HUES6 (cell line): ENCODE measurements at regions not wholly inside any gene's neighbourhood (a gene's known extent, or its start where the extent isn't known, plus 50 kb on each side); places are given as distances from the start of the nearest gene placed in this dataset.
"Not testable (repeated sequence)": the region's sequence is repeated elsewhere in the genome, so short reads cannot be mapped to it uniquely, and the experiment has no call there.

Experiments
- H3K27ac ChIP-seq: 2 replicates; pipeline ENCODE4 v1.7.0; 2013; ENCODE audit warnings: low read depth, mild to moderate bottlenecking, low read length, inconsistent platforms
- H3K27me3 ChIP-seq: 2 replicates; pipeline ENCODE4 v1.6.1; 2013; ENCODE audit warnings: low read length; ENCODE audit not compliant: control insufficient read depth, insufficient read depth
- H3K36me3 ChIP-seq: 2 replicates; pipeline ENCODE4 v1.6.1; 2013; ENCODE audit warnings: low read length; ENCODE audit not compliant: control insufficient read depth, insufficient read depth
- H3K4me1 ChIP-seq: 2 replicates; pipeline ENCODE4 v1.6.1; 2013; ENCODE audit warnings: low read length; ENCODE audit not compliant: control insufficient read depth, insufficient read depth
- H3K4me3 ChIP-seq: 2 replicates; pipeline ENCODE4 v1.5.1; 2013; ENCODE audit warnings: low read depth, low read length
- H3K9ac ChIP-seq: one replicate; pipeline ENCODE4 v1.6.1; 2013; ENCODE audit warnings: mild to moderate bottlenecking, low read length
- H3K9me3 ChIP-seq: 2 replicates; pipeline ENCODE4 v1.6.1; 2013; ENCODE audit warnings: low read depth, low read length; ENCODE audit not compliant: control insufficient read depth, insufficient read depth

GRCh38 chr5:126677121-126677520 lies 76.4 kb downstream of the PHAX start:
- no peak overlapping the region for H3K27ac ChIP-seq
- H3K9me3 ChIP-seq, result no peaks in the 10 kb centered on the region
- no peak overlapping the region for H3K9ac ChIP-seq
- H3K4me1 ChIP-seq, result peaks cover 41% of the 10 kb centered on the region
- no peaks in the 10 kb centered on the region for H3K27me3 ChIP-seq
- no peak overlapping the region for H3K4me3 ChIP-seq
- H3K36me3 ChIP-seq, result no peaks in the 10 kb centered on the region

- Histone ChIP-seq H3K9ac (peak overlapping the region; percentile 51), H3K4me3 (peak overlapping the region; percentile 34), H3K36me3 (no peaks in the 10 kb centered on the region), H3K4me1 (peaks cover 42% of the 10 kb centered on the region), H3K27ac (peak overlapping the region; percentile 11; the same call in 1 of the 2 replicates), H3K27me3 (no peaks in the 10 kb centered on the region), H3K9me3 (no peaks in the 10 kb centered on the region)
Measured at GRCh38 chr5:126680191-126680817, 79.6 kb downstream of the PHAX start.

DNA sequence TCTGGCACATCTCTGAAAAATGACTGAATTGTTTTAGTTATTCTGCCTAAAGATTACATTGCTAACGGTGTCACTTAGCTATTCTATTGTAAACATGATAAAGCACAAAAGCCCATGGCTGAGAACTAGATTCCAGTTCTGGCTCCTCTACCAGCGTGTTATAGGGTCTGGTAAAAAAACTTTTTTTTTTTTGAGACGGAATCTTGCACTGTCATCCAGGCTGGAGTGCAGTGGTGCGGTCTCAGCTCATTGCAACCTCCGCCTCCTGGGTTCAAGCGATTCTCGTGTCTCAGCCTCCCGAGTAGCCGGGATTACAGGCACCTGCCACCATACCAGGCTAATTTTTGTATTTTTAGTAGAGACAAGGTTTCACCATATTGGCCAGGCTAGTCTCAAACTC lies 80.6 kb downstream of the PHAX start:
- not testable (repeated sequence) for H3K27me3 ChIP-seq, H3K9me3 ChIP-seq, H3K4me3 ChIP-seq, H3K36me3 ChIP-seq
- peaks cover 46% of the 10 kb centered on the region for H3K4me1 ChIP-seq
- H3K27ac ChIP-seq, result peak overlapping the region; percentile 39; the same call in 1 of the 2 replicates
- H3K9ac ChIP-seq, result peak overlapping the region; percentile 22

DNA sequence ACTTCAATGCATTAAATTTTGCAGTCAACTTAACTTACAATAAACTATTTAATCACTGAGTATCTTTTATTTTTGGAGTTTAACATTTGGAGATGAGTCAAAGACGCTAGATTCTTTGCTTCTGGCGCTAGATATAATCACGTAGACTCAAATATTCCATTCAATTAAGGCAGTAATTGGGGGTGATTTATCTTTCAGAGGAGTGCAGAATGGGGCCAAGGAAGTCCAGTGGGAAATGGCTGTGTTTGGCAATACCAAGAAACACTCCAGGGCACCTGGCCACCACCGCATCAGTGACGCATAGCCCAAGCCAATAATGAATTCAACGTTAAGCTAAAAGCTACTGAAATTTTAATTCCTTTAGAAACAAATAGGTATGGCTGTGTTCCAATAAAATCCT lies 81.2 kb downstream of the PHAX start:
- no peaks in the 10 kb centered on the region for H3K36me3 ChIP-seq
- no peak overlapping the region; the same call in 1 of the 2 replicates for H3K27ac ChIP-seq
- no peaks in the 10 kb centered on the region for H3K27me3 ChIP-seq
- no peak overlapping the region for H3K9ac ChIP-seq
- peaks cover 50% of the 10 kb centered on the region for H3K4me1 ChIP-seq
- H3K9me3 ChIP-seq, result peaks cover 2% of the 10 kb centered on the region; the same call in 1 of the 2 replicates
- H3K4me3 ChIP-seq, result no peak overlapping the region

GRCh38 chr5:126682856-126683255 lies 82.1 kb downstream of the PHAX start:
- H3K27ac ChIP-seq, result peak overlapping the region; percentile 35; the same call in 1 of the 2 replicates

DNA sequence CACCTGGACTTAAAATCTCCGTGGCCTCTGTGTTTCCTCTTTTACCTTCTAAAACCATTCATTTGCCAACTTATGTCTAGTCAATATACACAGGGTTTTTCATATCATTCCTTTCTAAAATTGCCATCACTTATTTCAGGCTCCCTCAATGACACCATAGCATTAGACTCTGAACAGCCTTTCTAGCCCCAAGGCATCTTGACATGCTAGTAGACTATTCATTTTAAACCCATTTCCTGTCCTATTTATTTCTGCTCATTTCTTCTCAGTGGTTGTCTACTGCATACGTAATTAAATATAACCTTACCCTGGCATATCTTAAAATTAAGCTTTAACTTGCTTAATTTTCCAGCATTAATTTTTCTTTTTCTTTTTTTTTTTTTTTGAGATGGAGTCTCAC lies 83.2 kb downstream of the PHAX start:
- Histone ChIP-seq H3K4me3 (no peak overlapping the region), H3K27ac (peak overlapping the region; percentile 28; the same call in 1 of the 2 replicates)

More at GRCh38 chr5:126682856-126683255, 82.1 kb downstream of the PHAX start:
- H3K36me3 ChIP-seq, result no peaks in the 10 kb centered on the region
- peaks cover 2% of the 10 kb centered on the region; the same call in 1 of the 2 replicates for H3K9me3 ChIP-seq
- no peak overlapping the region for H3K9ac ChIP-seq
- no peaks in the 10 kb centered on the region for H3K27me3 ChIP-seq
- H3K4me3 ChIP-seq, result no peak overlapping the region
- peaks cover 46% of the 10 kb centered on the region for H3K4me1 ChIP-seq

DNA sequence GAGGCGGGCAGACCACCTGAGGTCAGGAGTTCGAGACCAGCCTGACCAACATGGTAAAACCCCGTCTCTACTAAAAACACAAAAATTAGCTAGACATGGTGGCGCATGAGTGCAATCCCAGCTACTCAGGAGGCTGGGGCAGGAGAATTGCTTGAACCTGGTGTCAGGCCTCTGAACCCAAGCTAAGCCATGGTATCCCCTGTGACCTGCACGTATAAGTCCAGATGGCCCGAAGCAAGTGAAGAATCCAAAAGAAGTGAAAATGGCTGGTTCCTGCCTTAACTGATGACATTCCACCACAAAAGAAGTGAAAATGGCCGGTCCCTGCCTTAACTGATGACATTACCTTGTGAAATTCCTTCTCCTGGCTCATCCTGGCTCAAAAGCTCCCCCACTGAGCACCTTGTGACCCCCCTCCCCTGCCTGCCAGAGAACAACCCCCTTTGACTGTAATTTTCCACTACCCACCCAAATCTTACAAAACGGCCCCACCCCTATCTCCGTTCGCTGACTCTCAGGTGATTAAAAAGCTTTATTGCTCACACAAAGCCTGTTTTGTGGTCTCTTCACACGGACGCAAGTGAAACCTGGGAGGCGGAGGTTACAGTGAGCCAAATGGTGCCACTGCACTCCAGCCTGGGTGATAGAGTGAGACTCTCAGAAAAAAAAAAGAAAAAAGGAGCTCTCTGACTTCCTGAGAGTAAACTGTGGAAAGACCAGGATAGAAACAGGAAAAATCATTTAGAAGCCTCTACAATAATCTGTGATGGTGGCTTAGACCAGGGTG lies 84.1 kb downstream of the PHAX start:
- Histone ChIP-seq H3K27ac (peak overlapping the region; percentile 79; the same call in 1 of the 2 replicates), H3K4me3 (peak overlapping the region; percentile 2; the same call in 1 of the 2 replicates), H3K9ac (peak overlapping the region; percentile 69), H3K4me1 (peaks cover 42% of the 10 kb centered on the region)
- H3K27me3 ChIP-seq, H3K9me3 ChIP-seq, H3K36me3 ChIP-seq: not testable (repeated sequence)

More for the DNA sequence above, 83.2 kb downstream of the PHAX start:
- H3K27me3 ChIP-seq, result no peaks in the 10 kb centered on the region
- peaks cover 2% of the 10 kb centered on the region; the same call in 1 of the 2 replicates for H3K9me3 ChIP-seq
- peaks cover 46% of the 10 kb centered on the region for H3K4me1 ChIP-seq
- no peaks in the 10 kb centered on the region for H3K36me3 ChIP-seq
- no peak overlapping the region for H3K9ac ChIP-seq

- Histone ChIP-seq H3K27ac (no peak overlapping the region; the same call in 1 of the 2 replicates), H3K27me3 (no peaks in the 10 kb centered on the region), H3K9ac (no peak overlapping the region), H3K9me3 (peaks cover 2% of the 10 kb centered on the region; the same call in 1 of the 2 replicates), H3K36me3 (no peaks in the 10 kb centered on the region), H3K4me1 (peaks cover 34% of the 10 kb centered on the region; the same call in 1 of the 2 replicates), H3K4me3 (no peak overlapping the region)
Measured at GRCh38 chr5:126686451-126687126, 85.8 kb downstream of the PHAX start.

- Histone ChIP-seq H3K4me3 (no peak overlapping the region), H3K9ac (no peak overlapping the region), H3K27me3 (no peaks in the 10 kb centered on the region), H3K27ac (no peak overlapping the region), H3K4me1 (peaks cover 4% of the 10 kb centered on the region; the same call in 1 of the 2 replicates), H3K9me3 (no peaks in the 10 kb centered on the region), H3K36me3 (no peaks in the 10 kb centered on the region)
Measured at GRCh38 chr5:126692971-126693370, 84.0 kb upstream of the LMNB1 start.

DNA sequence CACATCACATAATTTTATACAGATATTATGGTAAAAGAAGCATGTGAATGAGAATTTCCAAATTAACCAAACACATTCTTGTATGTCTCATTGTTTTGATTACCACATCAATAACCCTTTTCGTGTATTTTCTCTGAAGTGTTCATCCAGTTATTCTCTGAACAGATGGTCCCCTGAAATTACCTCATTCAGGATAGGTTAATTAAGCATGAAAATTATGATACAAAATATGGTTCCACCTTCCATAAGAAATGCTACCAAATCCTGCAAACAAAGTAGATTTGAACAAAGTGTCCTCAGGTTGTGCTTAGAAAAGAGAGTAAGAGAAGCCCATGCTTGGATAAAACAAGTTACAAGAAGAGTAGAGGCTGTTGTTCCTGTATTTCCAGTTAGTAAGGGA lies 83.1 kb upstream of the LMNB1 start:
- Histone ChIP-seq H3K36me3 (no peaks in the 10 kb centered on the region), H3K27ac (no peak overlapping the region), H3K4me1 (peaks cover 4% of the 10 kb centered on the region; the same call in 1 of the 2 replicates), H3K27me3 (no peaks in the 10 kb centered on the region), H3K9me3 (no peaks in the 10 kb centered on the region), H3K4me3 (no peak overlapping the region), H3K9ac (no peak overlapping the region)
